ENCODE measurements at regions not wholly inside any gene's neighbourhood (a gene's known extent, or its start where the extent isn't known, plus 50 kb on each side); places are given as distances from the start of the nearest gene placed in this dataset.

- DNase-seq (ENCODE audit: low spot score): no peak
Measured at GRCh38 chr22:44615146-44615545, 86.9 kb upstream of the PRR5 start.

DNA sequence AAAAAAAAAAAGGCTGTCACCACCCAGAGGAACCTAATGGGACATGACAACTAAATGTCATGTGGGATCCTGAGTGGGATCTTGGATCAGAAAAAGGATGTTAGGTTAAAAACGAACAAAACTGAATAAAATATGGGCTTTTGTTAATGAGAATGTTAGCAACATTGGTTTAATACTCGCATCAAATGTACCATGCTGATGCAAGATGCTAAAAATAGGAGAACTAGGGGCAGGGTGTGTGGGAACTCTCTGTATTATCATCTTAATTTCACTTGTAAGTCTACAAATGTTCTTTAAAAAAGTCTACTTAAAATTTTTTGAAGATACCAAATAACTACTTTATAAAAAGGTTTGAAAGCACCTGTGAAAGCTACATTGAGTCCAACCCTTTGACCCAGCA is 88.8 kb upstream of the PRR5 start:
- no peak for DNase-seq (ENCODE audit: low spot score)

- DNase-seq (ENCODE audit: low spot score): no peak
Measured at GRCh38 chr22:44611880-44612496, 90.0 kb upstream of the PRR5 start.

GRCh38 chr22:44610071-44610470 is 91.9 kb upstream of the PRR5 start:
- no peak for DNase-seq (ENCODE audit: low spot score)

- no peak for DNase-seq (ENCODE audit: low spot score)
Measured at GRCh38 chr22:44609400-44609988, 92.5 kb upstream of the PRR5 start.

GRCh38 chr22:44608597-44609399 is 93.2 kb upstream of the PRR5 start:
- DNase-seq (ENCODE audit: low spot score): no peak

- DNase-seq (ENCODE audit: low spot score): no peak
Measured at GRCh38 chr22:44606126-44606525, 95.9 kb upstream of the PRR5 start.

GRCh38 chr22:44605486-44605885 is 96.5 kb upstream of the PRR5 start:
- DNase-seq (ENCODE audit: low spot score): no peak

DNA sequence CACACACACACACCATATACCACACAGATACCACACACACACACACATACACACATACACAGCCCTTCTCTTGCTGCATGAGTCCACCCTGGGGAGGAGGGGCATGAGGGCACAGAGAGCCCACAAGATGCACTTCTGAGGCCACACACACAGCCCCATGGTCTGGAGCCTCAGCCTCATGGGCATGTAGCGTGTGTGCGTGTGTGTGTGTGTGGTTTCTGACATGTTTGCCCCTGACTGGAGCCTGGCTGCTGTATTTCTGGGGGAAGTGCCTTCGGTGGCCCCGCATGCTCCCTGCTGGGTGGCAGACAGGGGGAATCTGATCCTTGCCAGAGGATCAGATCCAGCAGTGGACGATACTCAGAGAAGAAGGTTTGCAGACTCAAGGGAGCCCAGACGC is 97.0 kb upstream of the PRR5 start:
- DNase-seq (ENCODE audit: low spot score): no peak

DNA sequence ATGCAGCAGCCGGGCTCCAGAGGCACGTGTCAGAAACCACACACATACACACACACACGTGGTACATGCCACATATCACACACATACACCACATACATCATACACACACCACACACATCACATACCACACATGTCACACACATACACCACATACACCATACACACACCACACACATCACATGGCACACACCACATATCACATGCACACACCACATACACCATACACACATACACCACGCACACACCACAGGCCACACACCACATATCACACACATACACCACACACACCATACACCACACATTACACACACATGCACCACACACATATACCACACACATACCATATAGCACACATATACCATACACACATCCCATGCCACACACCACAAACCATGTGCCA is 97.5 kb upstream of the PRR5 start:
- no peak for DNase-seq (ENCODE audit: low spot score)

DNA sequence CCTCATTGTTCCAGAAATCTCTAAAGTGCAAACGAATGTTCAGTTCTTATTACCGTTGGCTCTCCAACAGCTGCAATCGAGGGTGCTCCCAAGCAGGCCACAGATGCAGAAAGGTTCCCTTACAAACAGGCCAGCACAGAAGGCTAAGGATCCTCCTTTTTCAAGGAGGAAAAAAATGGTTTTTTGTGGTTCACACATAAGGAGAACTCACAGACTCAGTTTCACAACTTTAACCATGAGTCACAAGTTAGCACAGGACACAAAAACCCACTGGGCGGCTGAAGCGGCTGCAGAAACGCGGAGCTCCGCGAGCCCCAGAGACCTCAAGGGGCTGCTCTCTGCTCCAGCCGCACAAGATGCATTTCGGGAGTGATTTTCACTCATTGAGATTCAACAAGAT is 98.2 kb upstream of the PRR5 start:
- DNase-seq (ENCODE audit: low spot score): no peak

GRCh38 chr22:44601725-44602124 is 100.3 kb upstream of the PRR5 start:
- no peak for DNase-seq (ENCODE audit: low spot score)

- no peak for DNase-seq (ENCODE audit: low spot score)
Measured at GRCh38 chr22:44601189-44601588, 100.8 kb upstream of the PRR5 start.

- DNase-seq (ENCODE audit: low spot score): no peak
Measured at GRCh38 chr22:44600207-44600785, 101.7 kb upstream of the PRR5 start.

GRCh38 chr22:44599500-44600140 is 101.6 kb upstream of the RTL6 start:
- no peak for DNase-seq (ENCODE audit: low spot score)

DNA sequence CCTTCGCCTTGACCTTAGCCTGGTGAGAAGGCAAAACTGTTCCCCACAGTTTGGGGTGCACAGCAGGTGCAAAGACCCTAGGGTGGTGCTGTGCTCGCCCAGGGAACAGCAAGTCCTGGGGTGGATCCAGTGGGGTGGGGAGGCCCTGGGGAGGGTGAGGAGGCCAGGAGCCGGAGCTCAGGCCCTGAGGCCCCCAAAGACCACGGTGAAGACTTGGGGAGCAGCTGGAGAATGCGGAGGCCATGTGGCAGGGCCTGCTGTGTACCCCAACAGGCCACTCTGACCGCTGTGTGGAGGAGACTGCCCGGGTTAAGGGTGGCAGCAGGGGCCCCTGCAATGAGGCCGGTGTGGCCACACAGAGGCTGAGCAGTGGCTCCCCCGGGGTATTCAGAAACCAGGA is 101.1 kb upstream of the RTL6 start:
- DNase-seq (ENCODE audit: low spot score): no peak

- DNase-seq (ENCODE audit: low spot score): no peak
Measured at GRCh38 chr22:44597616-44598015, 99.6 kb upstream of the RTL6 start.

GRCh38 chr22:44596396-44597125 is 98.5 kb upstream of the RTL6 start:
- no peak for DNase-seq (ENCODE audit: low spot score)

GRCh38 chr22:44595841-44596341 is 97.9 kb upstream of the RTL6 start:
- no peak for DNase-seq (ENCODE audit: low spot score)

DNA sequence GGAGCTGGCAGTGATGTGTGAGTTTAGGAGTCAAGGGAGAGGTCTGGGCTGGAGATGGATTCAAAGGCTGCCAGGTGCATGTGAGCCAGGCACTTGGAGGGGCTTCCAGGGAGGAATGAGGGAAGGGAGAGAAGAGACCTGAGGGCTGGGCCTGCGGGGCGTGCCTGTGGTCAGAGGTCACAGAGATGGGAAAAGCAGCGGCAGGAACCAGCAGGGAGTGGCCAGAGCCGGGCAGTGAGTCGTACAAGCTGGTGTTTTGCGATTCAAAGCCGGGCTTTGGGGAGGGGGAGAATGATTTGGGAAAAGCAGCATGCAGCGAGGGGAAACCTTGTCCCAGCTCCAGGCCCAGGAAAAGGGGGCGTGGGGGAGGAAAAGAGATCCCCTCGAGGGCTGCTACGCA is 96.9 kb upstream of the RTL6 start:
- no peak for DNase-seq (ENCODE audit: low spot score)

DNA sequence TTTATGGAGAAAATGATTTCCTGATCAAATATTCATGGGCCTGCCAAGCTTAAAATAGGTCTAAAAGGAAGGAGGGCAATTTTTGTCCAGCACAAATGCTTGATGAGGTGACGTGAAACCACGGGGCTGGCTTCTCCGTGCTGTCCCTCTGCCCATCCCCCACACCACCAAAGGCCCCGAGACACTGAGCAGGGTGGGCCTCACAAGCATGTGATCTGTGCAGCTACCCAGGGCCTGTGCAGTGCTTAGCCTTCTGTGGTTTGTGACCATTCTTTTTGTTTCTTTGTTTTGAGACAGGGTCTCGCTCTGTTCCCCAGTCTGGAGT is 94.8 kb upstream of the RTL6 start:
- DNase-seq (ENCODE audit: low spot score): no peak

Measured in A172 (cell line).